ENCODE measurements at regions not wholly inside any gene's neighbourhood (a gene's known extent, or its start where the extent isn't known, plus 50 kb on each side); places are given as distances from the start of the nearest gene placed in this dataset.
"Not testable (repeated sequence)": the region's sequence is repeated elsewhere in the genome, so short reads cannot be mapped to it uniquely, and the experiment has no call there.

DNA sequence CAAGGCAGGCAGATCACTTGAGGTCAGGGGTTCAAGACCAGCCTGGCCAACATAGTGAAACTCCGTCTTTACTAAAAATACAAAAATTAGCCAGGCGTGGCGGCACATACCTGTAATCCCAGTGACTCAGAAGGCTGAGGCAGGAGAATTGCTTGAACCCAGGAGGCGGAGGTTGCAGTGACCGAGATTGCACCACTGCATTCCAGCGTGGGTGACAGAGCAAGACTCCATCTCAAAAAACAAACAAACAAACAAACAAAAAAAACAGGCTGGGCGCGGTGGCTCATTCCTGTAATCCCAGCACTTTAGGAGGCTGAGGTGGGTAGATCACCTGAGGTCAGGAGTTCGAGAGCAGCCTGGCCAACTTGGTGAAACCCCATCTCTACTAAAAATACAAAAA, 122.8 kb upstream of the PABPC3 start:
- TF ChIP-seq, protein P1, sequence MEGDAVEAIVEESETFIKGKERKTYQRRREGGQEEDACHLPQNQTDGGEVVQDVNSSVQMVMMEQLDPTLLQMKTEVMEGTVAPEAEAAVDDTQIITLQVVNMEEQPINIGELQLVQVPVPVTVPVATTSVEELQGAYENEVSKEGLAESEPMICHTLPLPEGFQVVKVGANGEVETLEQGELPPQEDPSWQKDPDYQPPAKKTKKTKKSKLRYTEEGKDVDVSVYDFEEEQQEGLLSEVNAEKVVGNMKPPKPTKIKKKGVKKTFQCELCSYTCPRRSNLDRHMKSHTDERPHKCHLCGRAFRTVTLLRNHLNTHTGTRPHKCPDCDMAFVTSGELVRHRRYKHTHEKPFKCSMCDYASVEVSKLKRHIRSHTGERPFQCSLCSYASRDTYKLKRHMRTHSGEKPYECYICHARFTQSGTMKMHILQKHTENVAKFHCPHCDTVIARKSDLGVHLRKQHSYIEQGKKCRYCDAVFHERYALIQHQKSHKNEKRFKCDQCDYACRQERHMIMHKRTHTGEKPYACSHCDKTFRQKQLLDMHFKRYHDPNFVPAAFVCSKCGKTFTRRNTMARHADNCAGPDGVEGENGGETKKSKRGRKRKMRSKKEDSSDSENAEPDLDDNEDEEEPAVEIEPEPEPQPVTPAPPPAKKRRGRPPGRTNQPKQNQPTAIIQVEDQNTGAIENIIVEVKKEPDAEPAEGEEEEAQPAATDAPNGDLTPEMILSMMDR (IDR thresholded peaks at IDR 0.05) = not testable (repeated sequence)
- not testable (repeated sequence) for TF ChIP-seq POLR2A (IDR thresholded peaks at IDR 0.05); POLR2AphosphoS5 (IDR thresholded peaks at IDR 0.05; ENCODE audit: insufficient read depth in 1 of 2, low read depth in 1 of 2)

Measured in vagina (tissue), 2 donors.